ENCODE measurements at regions not wholly inside any gene's neighbourhood (a gene's known extent, or its start where the extent isn't known, plus 50 kb on each side); places are given as distances from the start of the nearest gene placed in this dataset.
"Not testable (repeated sequence)": the region's sequence is repeated elsewhere in the genome, so short reads cannot be mapped to it uniquely, and the experiment has no call there.

GRCh38 chr2:192669505-192670091, 474.9 kb upstream of the TMEFF2 start:
- no peaks in the 10 kb centered on the region for H3K27me3 Mint-ChIP-seq
- H3K4me1 Mint-ChIP-seq (ENCODE audit: low read depth) = no peaks in the 10 kb centered on the region
- no peaks in the 10 kb centered on the region for H3K9me3 Mint-ChIP-seq (ENCODE audit: low read depth)
- H3K36me3 Mint-ChIP-seq = no peaks in the 10 kb centered on the region
- H3K4me3 Mint-ChIP-seq = no peak overlapping the region
- H3K27ac Mint-ChIP-seq = no peak overlapping the region

- not testable (repeated sequence) for H3K36me3 Mint-ChIP-seq; H3K9me3 Mint-ChIP-seq (ENCODE audit: low read depth)
These were observed 465.8 kb upstream of the TMEFF2 start for GRCh38 chr2:192660555-192660954.

GRCh38 chr2:192657362-192657761, 462.6 kb upstream of the TMEFF2 start:
- Mint-ChIP-seq H3K27ac (no peak overlapping the region), H3K9me3 (ENCODE audit: low read depth) (peaks cover 13% of the 10 kb centered on the region), H3K4me3 (no peak overlapping the region), H3K36me3 (no peaks in the 10 kb centered on the region), H3K27me3 (no peaks in the 10 kb centered on the region), H3K4me1 (ENCODE audit: low read depth) (no peaks in the 10 kb centered on the region)

More at GRCh38 chr2:192660555-192660954, 465.8 kb upstream of the TMEFF2 start:
- not testable (repeated sequence) for H3K27ac Mint-ChIP-seq; H3K4me3 Mint-ChIP-seq; H3K27me3 Mint-ChIP-seq; H3K4me1 Mint-ChIP-seq (ENCODE audit: low read depth)

- no peak overlapping the region for H3K27ac Mint-ChIP-seq
- H3K9me3 Mint-ChIP-seq (ENCODE audit: low read depth) = peaks cover 10% of the 10 kb centered on the region
- no peak overlapping the region for H3K4me3 Mint-ChIP-seq
- H3K4me1 Mint-ChIP-seq (ENCODE audit: low read depth) = no peaks in the 10 kb centered on the region
- no peaks in the 10 kb centered on the region for H3K27me3 Mint-ChIP-seq
- no peaks in the 10 kb centered on the region for H3K36me3 Mint-ChIP-seq
These were observed 461.2 kb upstream of the TMEFF2 start for GRCh38 chr2:192655916-192656315.

GRCh38 chr2:192645811-192646598, 451.3 kb upstream of the TMEFF2 start:
- Mint-ChIP-seq H3K27me3 (no peaks in the 10 kb centered on the region), H3K4me1 (ENCODE audit: low read depth) (no peaks in the 10 kb centered on the region), H3K9me3 (ENCODE audit: low read depth) (peaks cover 4% of the 10 kb centered on the region), H3K4me3 (no peak overlapping the region), H3K27ac (no peak overlapping the region), H3K36me3 (no peaks in the 10 kb centered on the region)

- H3K9me3 Mint-ChIP-seq (ENCODE audit: low read depth) = peaks cover 3% of the 10 kb centered on the region
- no peaks in the 10 kb centered on the region for H3K36me3 Mint-ChIP-seq
- no peaks in the 10 kb centered on the region for H3K4me1 Mint-ChIP-seq (ENCODE audit: low read depth)
These were observed 439.8 kb upstream of the TMEFF2 start for GRCh38 chr2:192634557-192634956.

GRCh38 chr2:192628017-192628416, 433.3 kb upstream of the TMEFF2 start:
- no peaks in the 10 kb centered on the region for H3K27me3 Mint-ChIP-seq

More at GRCh38 chr2:192634557-192634956, 439.8 kb upstream of the TMEFF2 start:
- H3K4me3 Mint-ChIP-seq = no peak overlapping the region
- no peaks in the 10 kb centered on the region for H3K27me3 Mint-ChIP-seq
- H3K27ac Mint-ChIP-seq = no peak overlapping the region

GRCh38 chr2:192615105-192615504, 420.4 kb upstream of the TMEFF2 start:
- Mint-ChIP-seq H3K4me3 (no peak overlapping the region), H3K27ac (no peak overlapping the region), H3K36me3 (no peaks in the 10 kb centered on the region), H3K4me1 (ENCODE audit: low read depth) (no peaks in the 10 kb centered on the region), H3K9me3 (ENCODE audit: low read depth) (no peaks in the 10 kb centered on the region), H3K27me3 (no peaks in the 10 kb centered on the region)

More at GRCh38 chr2:192628017-192628416, 433.3 kb upstream of the TMEFF2 start:
- Mint-ChIP-seq H3K4me3 (no peak overlapping the region), H3K36me3 (no peaks in the 10 kb centered on the region), H3K9me3 (ENCODE audit: low read depth) (no peaks in the 10 kb centered on the region), H3K4me1 (ENCODE audit: low read depth) (no peaks in the 10 kb centered on the region), H3K27ac (no peak overlapping the region)

GRCh38 chr2:192604295-192604694, 409.6 kb upstream of the TMEFF2 start:
- Mint-ChIP-seq H3K4me1 (ENCODE audit: low read depth) (no peaks in the 10 kb centered on the region), H3K4me3 (no peak overlapping the region)

GRCh38 chr2:192598649-192599048, 403.9 kb upstream of the TMEFF2 start:
- H3K4me1 Mint-ChIP-seq (ENCODE audit: low read depth); H3K4me3 Mint-ChIP-seq; H3K36me3 Mint-ChIP-seq; H3K9me3 Mint-ChIP-seq (ENCODE audit: low read depth); H3K27me3 Mint-ChIP-seq; H3K27ac Mint-ChIP-seq: not testable (repeated sequence)

More at GRCh38 chr2:192604295-192604694, 409.6 kb upstream of the TMEFF2 start:
- no peak overlapping the region for H3K27ac Mint-ChIP-seq
- H3K36me3 Mint-ChIP-seq = no peaks in the 10 kb centered on the region
- peaks cover 11% of the 10 kb centered on the region for H3K9me3 Mint-ChIP-seq (ENCODE audit: low read depth)
- H3K27me3 Mint-ChIP-seq = no peaks in the 10 kb centered on the region

GRCh38 chr2:192593561-192593960, 398.8 kb upstream of the TMEFF2 start:
- H3K27me3 Mint-ChIP-seq = no peaks in the 10 kb centered on the region
- H3K36me3 Mint-ChIP-seq = no peaks in the 10 kb centered on the region
- no peak overlapping the region for H3K4me3 Mint-ChIP-seq
- no peak overlapping the region for H3K27ac Mint-ChIP-seq
- no peaks in the 10 kb centered on the region for H3K9me3 Mint-ChIP-seq (ENCODE audit: low read depth)
- no peaks in the 10 kb centered on the region for H3K4me1 Mint-ChIP-seq (ENCODE audit: low read depth)

GRCh38 chr2:192591617-192592016, 396.9 kb upstream of the TMEFF2 start:
- H3K9me3 Mint-ChIP-seq (ENCODE audit: low read depth) = no peaks in the 10 kb centered on the region
- H3K4me3 Mint-ChIP-seq = no peak overlapping the region
- no peaks in the 10 kb centered on the region for H3K27me3 Mint-ChIP-seq
- H3K27ac Mint-ChIP-seq = no peak overlapping the region
- H3K36me3 Mint-ChIP-seq = no peaks in the 10 kb centered on the region
- no peaks in the 10 kb centered on the region for H3K4me1 Mint-ChIP-seq (ENCODE audit: low read depth)

GRCh38 chr2:192585418-192585817, 390.7 kb upstream of the TMEFF2 start:
- no peak overlapping the region for H3K27ac Mint-ChIP-seq
- no peaks in the 10 kb centered on the region for H3K4me1 Mint-ChIP-seq (ENCODE audit: low read depth)

GRCh38 chr2:192584976-192585375, 390.2 kb upstream of the TMEFF2 start:
- Mint-ChIP-seq H3K9me3 (ENCODE audit: low read depth) (no peaks in the 10 kb centered on the region), H3K4me1 (ENCODE audit: low read depth) (no peaks in the 10 kb centered on the region), H3K27me3 (no peaks in the 10 kb centered on the region), H3K36me3 (no peaks in the 10 kb centered on the region), H3K27ac (no peak overlapping the region), H3K4me3 (no peak overlapping the region)

More at GRCh38 chr2:192585418-192585817, 390.7 kb upstream of the TMEFF2 start:
- Mint-ChIP-seq H3K4me3 (no peak overlapping the region), H3K27me3 (no peaks in the 10 kb centered on the region), H3K36me3 (no peaks in the 10 kb centered on the region), H3K9me3 (ENCODE audit: low read depth) (no peaks in the 10 kb centered on the region)

- no peak overlapping the region for H3K4me3 Mint-ChIP-seq
- no peaks in the 10 kb centered on the region for H3K9me3 Mint-ChIP-seq (ENCODE audit: low read depth)
- H3K27me3 Mint-ChIP-seq = no peaks in the 10 kb centered on the region
- no peaks in the 10 kb centered on the region for H3K4me1 Mint-ChIP-seq (ENCODE audit: low read depth)
- H3K36me3 Mint-ChIP-seq = no peaks in the 10 kb centered on the region
- no peak overlapping the region for H3K27ac Mint-ChIP-seq
These were observed 385.4 kb upstream of the TMEFF2 start for GRCh38 chr2:192579965-192580700.

Measured in activated naive CD8-positive, alpha-beta T cell (primary cell).